ENCODE measurements at regions not wholly inside any gene's neighbourhood (a gene's known extent, or its start where the extent isn't known, plus 50 kb on each side); places are given as distances from the start of the nearest gene placed in this dataset.

DNA sequence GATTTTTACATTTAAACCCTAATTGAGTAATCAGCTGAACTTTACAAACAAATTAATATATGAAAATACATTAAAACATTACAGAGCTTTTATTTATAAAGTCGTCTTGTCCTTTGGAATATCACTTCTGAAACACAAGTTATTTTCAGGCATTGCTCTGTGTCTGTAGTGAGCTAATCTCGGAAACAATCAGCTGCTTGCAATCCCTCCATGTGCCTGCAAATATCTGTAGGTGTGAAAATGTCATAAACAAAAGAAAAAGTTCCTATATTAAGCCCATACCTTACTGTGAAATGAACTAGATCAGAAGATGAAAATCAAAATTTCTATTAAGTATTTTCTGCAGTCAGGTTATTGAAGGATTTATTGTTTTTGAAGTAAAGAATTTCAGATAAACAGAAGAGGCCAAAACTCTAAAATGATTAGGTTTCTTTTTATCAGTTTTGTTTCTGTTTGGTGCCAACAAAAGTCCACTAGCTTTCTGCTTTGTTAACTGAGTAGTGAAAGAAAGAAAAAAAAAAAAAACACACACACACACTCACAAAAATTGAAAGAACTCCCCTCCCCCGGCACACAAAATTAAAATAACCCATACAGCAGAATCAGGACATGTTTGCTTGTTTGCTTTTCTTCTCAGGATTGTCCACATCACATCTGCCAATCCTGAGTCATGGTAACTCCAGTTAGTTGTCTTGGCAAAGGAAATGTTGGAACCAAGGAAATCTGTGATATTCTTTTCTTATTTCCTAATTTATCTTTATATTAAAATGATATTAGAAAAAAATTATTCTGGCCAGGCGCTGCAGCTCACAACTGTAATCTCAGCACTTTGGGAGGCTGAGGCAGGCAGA, 627.0 kb upstream of the SLC39A10 start:
- TF ChIP-seq, protein P1, sequence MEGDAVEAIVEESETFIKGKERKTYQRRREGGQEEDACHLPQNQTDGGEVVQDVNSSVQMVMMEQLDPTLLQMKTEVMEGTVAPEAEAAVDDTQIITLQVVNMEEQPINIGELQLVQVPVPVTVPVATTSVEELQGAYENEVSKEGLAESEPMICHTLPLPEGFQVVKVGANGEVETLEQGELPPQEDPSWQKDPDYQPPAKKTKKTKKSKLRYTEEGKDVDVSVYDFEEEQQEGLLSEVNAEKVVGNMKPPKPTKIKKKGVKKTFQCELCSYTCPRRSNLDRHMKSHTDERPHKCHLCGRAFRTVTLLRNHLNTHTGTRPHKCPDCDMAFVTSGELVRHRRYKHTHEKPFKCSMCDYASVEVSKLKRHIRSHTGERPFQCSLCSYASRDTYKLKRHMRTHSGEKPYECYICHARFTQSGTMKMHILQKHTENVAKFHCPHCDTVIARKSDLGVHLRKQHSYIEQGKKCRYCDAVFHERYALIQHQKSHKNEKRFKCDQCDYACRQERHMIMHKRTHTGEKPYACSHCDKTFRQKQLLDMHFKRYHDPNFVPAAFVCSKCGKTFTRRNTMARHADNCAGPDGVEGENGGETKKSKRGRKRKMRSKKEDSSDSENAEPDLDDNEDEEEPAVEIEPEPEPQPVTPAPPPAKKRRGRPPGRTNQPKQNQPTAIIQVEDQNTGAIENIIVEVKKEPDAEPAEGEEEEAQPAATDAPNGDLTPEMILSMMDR (conservative IDR thresholded peaks at IDR 0.05; ENCODE audit: low read depth, low read length): no peak
- TF ChIP-seq EZH2 (IDR thresholded peaks at IDR 0.05; ENCODE audit: low read length, unreplicated experiment): no peak
